ENCODE measurements at regions not wholly inside any gene's neighbourhood (a gene's known extent, or its start where the extent isn't known, plus 50 kb on each side); places are given as distances from the start of the nearest gene placed in this dataset.

GRCh38 chr15:35195649-35196048 lies 110.6 kb upstream of the NANOGP8 start:
- no peak for TF ChIP-seq EP300 (IDR thresholded peaks at IDR 0.05)
- no peak for TF ChIP-seq POLR2A (IDR thresholded peaks at IDR 0.05)
- TF ChIP-seq CTCF (IDR thresholded peaks at IDR 0.05), result no peak
- DNase-seq, result no peak
- no peaks in the 10 kb centered on the region for H3K4me1 ChIP-seq (ENCODE audit: insufficient read depth)
- no peaks in the 10 kb centered on the region for H3K27me3 ChIP-seq
- H3K27ac ChIP-seq, result no peak overlapping the region
- no peaks in the 10 kb centered on the region for H3K9me3 ChIP-seq
- H3K4me3 ChIP-seq, result no peak overlapping the region
- intact Hi-C loops (cut with DNase I), result no loop called here
- H3K36me3 ChIP-seq, result no peaks in the 10 kb centered on the region
- 91 to 96% (median 94%) methylated on average over 3 of the region's 3 CpGs for WGBS, 3 donors

GRCh38 chr15:35195031-35195430 lies 109.9 kb upstream of the NANOGP8 start:
- Histone ChIP-seq H3K27ac (no peak overlapping the region), H3K4me1 (ENCODE audit: insufficient read depth) (no peaks in the 10 kb centered on the region), H3K36me3 (no peaks in the 10 kb centered on the region), H3K4me3 (no peak overlapping the region), H3K27me3 (no peaks in the 10 kb centered on the region), H3K9me3 (no peaks in the 10 kb centered on the region)
- TF ChIP-seq POLR2A (IDR thresholded peaks at IDR 0.05) (no peak), CTCF (IDR thresholded peaks at IDR 0.05) (no peak), EP300 (IDR thresholded peaks at IDR 0.05) (no peak)
- WGBS, 3 donors, result 87 to 89% (median 88%) methylated on average over 1 of the region's 1 CpG
- intact Hi-C loops (cut with DNase I), result no loop called here
- DNase-seq, result no peak

- no peaks in the 10 kb centered on the region for H3K9me3 ChIP-seq
- 85 to 93% (median 91%) methylated on average over 2 of the region's 2 CpGs for whole genome bisulfite sequencing, 3 donors
- TF ChIP-seq EP300 (IDR thresholded peaks at IDR 0.05) (no peak), CTCF (IDR thresholded peaks at IDR 0.05) (no peak), POLR2A (IDR thresholded peaks at IDR 0.05) (no peak)
- no peaks in the 10 kb centered on the region for H3K4me1 ChIP-seq (ENCODE audit: insufficient read depth)
- no peak overlapping the region for H3K4me3 ChIP-seq
- no peaks in the 10 kb centered on the region for H3K36me3 ChIP-seq
- no peak overlapping the region for H3K27ac ChIP-seq
- intact Hi-C loops (cut with DNase I), result no loop called here
- no peaks in the 10 kb centered on the region for H3K27me3 ChIP-seq
- DNase-seq, result no peak
Measured at GRCh38 chr15:35194296-35194695, 109.2 kb upstream of the NANOGP8 start.

GRCh38 chr15:35191783-35192182 lies 106.7 kb upstream of the NANOGP8 start:
- Histone ChIP-seq H3K4me3 (no peak overlapping the region), H3K4me1 (ENCODE audit: insufficient read depth) (no peaks in the 10 kb centered on the region), H3K9me3 (no peaks in the 10 kb centered on the region), H3K36me3 (no peaks in the 10 kb centered on the region), H3K27ac (no peak overlapping the region), H3K27me3 (no peaks in the 10 kb centered on the region)
- WGBS, 3 donors, result 87 to 88% (median 88%) methylated on average over 2 of the region's 2 CpGs
- DNase-seq, result no peak
- no peak for TF ChIP-seq EP300 (IDR thresholded peaks at IDR 0.05)
- TF ChIP-seq CTCF (IDR thresholded peaks at IDR 0.05), result no peak
- no peak for TF ChIP-seq POLR2A (IDR thresholded peaks at IDR 0.05)
- intact Hi-C loops (cut with DNase I), result no loop called here

- no peak overlapping the region for H3K4me3 ChIP-seq
- DNase-seq, result no peak
- H3K27me3 ChIP-seq, result no peaks in the 10 kb centered on the region
- no peak overlapping the region for H3K27ac ChIP-seq
- no peaks in the 10 kb centered on the region for H3K4me1 ChIP-seq (ENCODE audit: insufficient read depth)
- no peaks in the 10 kb centered on the region for H3K36me3 ChIP-seq
- no peak for TF ChIP-seq EP300 (IDR thresholded peaks at IDR 0.05)
- no peak for TF ChIP-seq CTCF (IDR thresholded peaks at IDR 0.05)
- no peak for TF ChIP-seq POLR2A (IDR thresholded peaks at IDR 0.05)
- 51 to 64% (median 59%) methylated on average over 1 of the region's 1 CpG for WGBS, 3 donors
- intact Hi-C loops (cut with DNase I), result no loop called here
- no peaks in the 10 kb centered on the region for H3K9me3 ChIP-seq
Measured at GRCh38 chr15:35186346-35186745, 101.3 kb upstream of the NANOGP8 start.

Data from ovary (tissue), 7 donors.